Gastrocnemius medialis (tissue), 4 donors: ENCODE measurements at regions not wholly inside any gene's neighbourhood (a gene's known extent, or its start where the extent isn't known, plus 50 kb on each side); places are given as distances from the start of the nearest gene placed in this dataset.

Experiments
- ATAC-seq, 2 donors: fragments of 150-250 bp; one replicate each; pipeline ENCODE4 v1.9.1; 2016
- DNase-seq, 2 donors: peaks; one replicate each; pipeline ENCODE4 v3.0.0-alpha.2; 2019
- H3K27ac ChIP-seq, 4 donors: fragments of 200-600 bp; sonication (generic); 1 replicate in 1 of 4; 2 replicates in 3 of 4; pipeline ENCODE4 v1.5.1; 2016 to 2018; ENCODE audit warnings: mild to moderate bottlenecking in 2 of 4, moderate library complexity in 1 of 4
- H3K27me3 ChIP-seq, 3 donors: fragments of 200-600 bp; sonication (generic) in 2 of 3; 1 replicate in 1 of 3; 2 replicates in 2 of 3; pipeline versions ENCODE4 v1.5.1 to v1.6.0; 2016 to 2019; ENCODE audit warnings: mild to moderate bottlenecking in 1 of 3, moderate library complexity in 1 of 3
- H3K36me3 ChIP-seq, 2 donors: fragments of 200-600 bp; sonication (generic) in 1 of 2; one replicate each; pipeline ENCODE4 v1.5.1; 2017 to 2018
- H3K4me1 ChIP-seq, 2 donors: fragments of 200-600 bp; sonication (generic) in 1 of 2; one replicate each; pipeline ENCODE4 v1.5.1; 2016 to 2017; ENCODE audit warnings: mild to moderate bottlenecking in 2 of 2
- H3K4me3 ChIP-seq, 4 donors: fragments of 200-600 bp; sonication (generic) in 3 of 4; 1 replicate in 1 of 4; 2 replicates in 3 of 4; pipeline ENCODE4 v1.5.1; 2016 to 2019; ENCODE audit warnings: mild to moderate bottlenecking in 2 of 4
- H3K9me3 ChIP-seq, 3 donors: fragments of 200-600 bp; sonication (generic) in 2 of 3; 1 replicate in 1 of 3; 2 replicates in 2 of 3; pipeline ENCODE4 v1.5.1; 2016 to 2019
- POLR2A ChIP-seq, 2 donors: fragments of 450-650 bp; IDR thresholded peaks; one replicate each; pipeline ENCODE4 v1.6.1; 2017; ENCODE audit warnings: antibody characterized with exemption in 2 of 2, mild to moderate bottlenecking in 2 of 2, moderate library complexity in 2 of 2
- in situ Hi-C, 4 donors: fragments of 200-750 bp; cut with MboI; loops; one replicate each; pipeline versions ENCODE4 v1.15.0 to v1.8.0; 2017; ENCODE audit warnings: low sequenced_read_pairs in 4 of 4
- intact Hi-C: fragments of 100-400 bp; cut with DNase I; formaldehyde crosslinking; loops from one replicate; pipeline ENCODE4 v1.15.1; 2023; ENCODE audit warnings: low total_unique reads
- TF ChIP-seq, protein P1 (sequence below), 5 experiments: fragments of 450-650 bp in 3 of 5; fragments of 200-600 bp in 2 of 5; sonication (generic) in 2 of 5; IDR thresholded peaks in 4 of 5; conservative IDR thresholded peaks in 1 of 5; 1 replicate in 4 of 5; 2 replicates in 1 of 5; pipeline ENCODE4 v1.5.1; 2016 to 2019; ENCODE audit warnings: antibody characterized with exemption in 5 of 5, mild to moderate bottlenecking in 3 of 5, moderate library complexity in 3 of 5

GRCh38 chr14:101237252-101237616, 324.1 kb upstream of the DIO3 start:
- no peaks in the 10 kb centered on the region for H3K36me3 ChIP-seq
- no peak for ATAC-seq
- no peak overlapping the region for H3K27ac ChIP-seq
- no peak overlapping the region for H3K4me3 ChIP-seq
- no peaks in the 10 kb centered on the region for H3K4me1 ChIP-seq
- H3K27me3 ChIP-seq = no peaks in the 10 kb centered on the region
- H3K9me3 ChIP-seq = no peaks in the 10 kb centered on the region
- intact Hi-C loops (no loop called here), in situ Hi-C loops (no loop called here)
- no peak for DNase-seq
- TF ChIP-seq, protein P1, sequence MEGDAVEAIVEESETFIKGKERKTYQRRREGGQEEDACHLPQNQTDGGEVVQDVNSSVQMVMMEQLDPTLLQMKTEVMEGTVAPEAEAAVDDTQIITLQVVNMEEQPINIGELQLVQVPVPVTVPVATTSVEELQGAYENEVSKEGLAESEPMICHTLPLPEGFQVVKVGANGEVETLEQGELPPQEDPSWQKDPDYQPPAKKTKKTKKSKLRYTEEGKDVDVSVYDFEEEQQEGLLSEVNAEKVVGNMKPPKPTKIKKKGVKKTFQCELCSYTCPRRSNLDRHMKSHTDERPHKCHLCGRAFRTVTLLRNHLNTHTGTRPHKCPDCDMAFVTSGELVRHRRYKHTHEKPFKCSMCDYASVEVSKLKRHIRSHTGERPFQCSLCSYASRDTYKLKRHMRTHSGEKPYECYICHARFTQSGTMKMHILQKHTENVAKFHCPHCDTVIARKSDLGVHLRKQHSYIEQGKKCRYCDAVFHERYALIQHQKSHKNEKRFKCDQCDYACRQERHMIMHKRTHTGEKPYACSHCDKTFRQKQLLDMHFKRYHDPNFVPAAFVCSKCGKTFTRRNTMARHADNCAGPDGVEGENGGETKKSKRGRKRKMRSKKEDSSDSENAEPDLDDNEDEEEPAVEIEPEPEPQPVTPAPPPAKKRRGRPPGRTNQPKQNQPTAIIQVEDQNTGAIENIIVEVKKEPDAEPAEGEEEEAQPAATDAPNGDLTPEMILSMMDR (IDR thresholded peaks at IDR 0.05 in 4 of 5, conservative IDR thresholded peaks at IDR 0.05 in 1 of 5) = no peak
- no peak for TF ChIP-seq POLR2A (IDR thresholded peaks at IDR 0.05)

GRCh38 chr14:101239065-101239464, 322.2 kb upstream of the DIO3 start:
- no peak overlapping the region for H3K27ac ChIP-seq
- intact Hi-C loops = no loop called here

GRCh38 chr14:101241147-101241546, 320.1 kb upstream of the DIO3 start:
- intact Hi-C loops = no loop called here
- DNase-seq (no peak), ATAC-seq (no peak)
- Histone ChIP-seq H3K9me3 (no peaks in the 10 kb centered on the region), H3K36me3 (no peaks in the 10 kb centered on the region), H3K27me3 (no peaks in the 10 kb centered on the region), H3K4me1 (no peaks in the 10 kb centered on the region), H3K27ac (no peak overlapping the region), H3K4me3 (no peak overlapping the region)
- in situ Hi-C loops = no loop called here
- TF ChIP-seq POLR2A (IDR thresholded peaks at IDR 0.05) = no peak
- TF ChIP-seq, protein P1 (IDR thresholded peaks at IDR 0.05 in 4 of 5, conservative IDR thresholded peaks at IDR 0.05 in 1 of 5) = no peak

More at GRCh38 chr14:101239065-101239464, 322.2 kb upstream of the DIO3 start:
- H3K4me3 ChIP-seq = no peak overlapping the region
- H3K36me3 ChIP-seq = no peaks in the 10 kb centered on the region
- TF ChIP-seq POLR2A (IDR thresholded peaks at IDR 0.05) = no peak
- TF ChIP-seq, protein P1 (IDR thresholded peaks at IDR 0.05 in 4 of 5, conservative IDR thresholded peaks at IDR 0.05 in 1 of 5) = no peak
- ATAC-seq (no peak), DNase-seq (no peak)
- no peaks in the 10 kb centered on the region for H3K4me1 ChIP-seq
- H3K9me3 ChIP-seq = no peaks in the 10 kb centered on the region
- H3K27me3 ChIP-seq = no peaks in the 10 kb centered on the region
- in situ Hi-C loops = no loop called here

DNA sequence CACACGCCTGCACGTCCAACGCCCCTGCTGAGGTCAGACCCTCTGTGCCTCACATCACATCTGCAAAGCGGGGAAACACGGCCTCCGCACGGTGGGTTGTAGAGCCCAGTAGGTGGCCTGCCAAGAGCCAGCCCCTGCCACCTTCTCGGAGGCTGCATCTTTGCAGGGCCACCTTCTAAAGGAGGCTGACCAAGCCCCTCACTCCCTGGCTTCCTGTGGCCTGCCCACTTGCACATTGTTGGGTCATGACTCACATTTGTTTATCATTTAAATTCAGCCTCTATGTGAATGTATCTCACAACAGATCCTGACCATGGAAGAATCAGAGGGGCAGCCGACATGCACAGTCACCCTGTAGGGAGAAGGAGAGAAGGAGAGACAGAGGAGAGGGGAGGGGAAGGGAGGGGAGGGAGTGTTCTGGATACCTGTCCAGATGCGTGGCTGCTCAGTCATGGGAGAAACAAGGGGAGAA, 319.5 kb upstream of the DIO3 start:
- in situ Hi-C loops (no loop called here), intact Hi-C loops (no loop called here)
- TF ChIP-seq, protein P1 (IDR thresholded peaks at IDR 0.05 in 4 of 5, conservative IDR thresholded peaks at IDR 0.05 in 1 of 5) = no peak
- no peak for TF ChIP-seq POLR2A (IDR thresholded peaks at IDR 0.05)
- Histone ChIP-seq H3K36me3 (no peaks in the 10 kb centered on the region), H3K4me1 (no peaks in the 10 kb centered on the region), H3K27ac (no peak overlapping the region), H3K9me3 (no peaks in the 10 kb centered on the region), H3K4me3 (no peak overlapping the region), H3K27me3 (no peaks in the 10 kb centered on the region)
- ATAC-seq (no peak), DNase-seq (no peak)
